ENCODE measurements at regions not wholly inside any gene's neighbourhood (a gene's known extent, or its start where the extent isn't known, plus 50 kb on each side); places are given as distances from the start of the nearest gene placed in this dataset.

GRCh38 chr11:44466531-44467205, 98.8 kb upstream of the CD82 start:
- no peak overlapping the region for H3K27ac ChIP-seq (ENCODE audit: low read length)
- in situ Hi-C loops (cut with HindIII; ENCODE audit: low pct_unique_long_range_greater_than_20kb, low sequenced_read_pairs), result no loop called here
- peaks cover 3% of the 10 kb centered on the region; the same call in 1 of the 2 replicates for H3K27me3 ChIP-seq (ENCODE audit: control insufficient read depth, insufficient read depth, low read length)
- H3K4me1 ChIP-seq (ENCODE audit: control insufficient read depth, insufficient read depth, low read length), result no peaks in the 10 kb centered on the region
- H3K9me3 ChIP-seq (ENCODE audit: control insufficient read depth, insufficient read depth, low read depth, low read length), result no peaks in the 10 kb centered on the region
- H3K36me3 ChIP-seq (ENCODE audit: control insufficient read depth, insufficient read depth, low read length), result no peaks in the 10 kb centered on the region
- intact Hi-C loops (cut with micrococcal nuclease; ENCODE audit: unreplicated experiment), result no loop called here
- no peak for ATAC-seq
- no peak overlapping the region for H3K4me3 ChIP-seq (ENCODE audit: low read depth in 2 of 2, low read length in 2 of 2)
- TF ChIP-seq, protein P1, sequence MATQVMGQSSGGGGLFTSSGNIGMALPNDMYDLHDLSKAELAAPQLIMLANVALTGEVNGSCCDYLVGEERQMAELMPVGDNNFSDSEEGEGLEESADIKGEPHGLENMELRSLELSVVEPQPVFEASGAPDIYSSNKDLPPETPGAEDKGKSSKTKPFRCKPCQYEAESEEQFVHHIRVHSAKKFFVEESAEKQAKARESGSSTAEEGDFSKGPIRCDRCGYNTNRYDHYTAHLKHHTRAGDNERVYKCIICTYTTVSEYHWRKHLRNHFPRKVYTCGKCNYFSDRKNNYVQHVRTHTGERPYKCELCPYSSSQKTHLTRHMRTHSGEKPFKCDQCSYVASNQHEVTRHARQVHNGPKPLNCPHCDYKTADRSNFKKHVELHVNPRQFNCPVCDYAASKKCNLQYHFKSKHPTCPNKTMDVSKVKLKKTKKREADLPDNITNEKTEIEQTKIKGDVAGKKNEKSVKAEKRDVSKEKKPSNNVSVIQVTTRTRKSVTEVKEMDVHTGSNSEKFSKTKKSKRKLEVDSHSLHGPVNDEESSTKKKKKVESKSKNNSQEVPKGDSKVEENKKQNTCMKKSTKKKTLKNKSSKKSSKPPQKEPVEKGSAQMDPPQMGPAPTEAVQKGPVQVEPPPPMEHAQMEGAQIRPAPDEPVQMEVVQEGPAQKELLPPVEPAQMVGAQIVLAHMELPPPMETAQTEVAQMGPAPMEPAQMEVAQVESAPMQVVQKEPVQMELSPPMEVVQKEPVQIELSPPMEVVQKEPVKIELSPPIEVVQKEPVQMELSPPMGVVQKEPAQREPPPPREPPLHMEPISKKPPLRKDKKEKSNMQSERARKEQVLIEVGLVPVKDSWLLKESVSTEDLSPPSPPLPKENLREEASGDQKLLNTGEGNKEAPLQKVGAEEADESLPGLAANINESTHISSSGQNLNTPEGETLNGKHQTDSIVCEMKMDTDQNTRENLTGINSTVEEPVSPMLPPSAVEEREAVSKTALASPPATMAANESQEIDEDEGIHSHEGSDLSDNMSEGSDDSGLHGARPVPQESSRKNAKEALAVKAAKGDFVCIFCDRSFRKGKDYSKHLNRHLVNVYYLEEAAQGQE (IDR thresholded peaks at IDR 0.05; ENCODE audit: insufficient read depth in 1 of 2, low read depth in 2 of 2, low read length in 1 of 2), result no peak
- no peak for DNase-seq (ENCODE audit: low read depth, low spot score)
- ChIA-PET POLR2A (no interaction called here), CTCF (no interaction called here)
- no TSS peak for BruUV-seq (replicated peaks)

DNA sequence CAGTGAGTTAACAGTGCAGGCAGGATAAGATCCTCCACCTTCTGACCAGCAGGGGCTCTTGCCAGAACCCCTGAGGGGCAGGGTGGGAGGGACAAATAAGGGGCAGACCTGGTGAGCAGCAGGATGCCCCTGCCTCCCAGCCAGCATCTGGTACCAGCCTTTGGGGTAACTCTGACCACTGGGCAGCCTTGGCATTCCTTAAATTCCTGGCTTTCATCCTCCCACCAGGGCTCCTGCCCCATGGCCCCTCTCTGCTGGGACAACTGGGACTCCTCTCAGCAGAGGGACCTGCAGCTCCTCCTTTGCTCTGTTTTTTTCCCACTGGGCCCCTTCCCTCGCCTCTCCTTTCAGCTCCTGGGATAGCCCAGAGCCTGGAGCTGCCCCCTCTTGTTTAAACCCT, 98.0 kb upstream of the CD82 start:
- BruUV-seq (replicated peaks), result no TSS peak
- POLR2A ChIA-PET, result no interaction called here

More for the DNA sequence above, 98.0 kb upstream of the CD82 start:
- no peaks in the 10 kb centered on the region for H3K4me1 ChIP-seq (ENCODE audit: control insufficient read depth, insufficient read depth, low read length)
- H3K9me3 ChIP-seq (ENCODE audit: control insufficient read depth, insufficient read depth, low read depth, low read length), result no peaks in the 10 kb centered on the region
- no peaks in the 10 kb centered on the region for H3K36me3 ChIP-seq (ENCODE audit: control insufficient read depth, insufficient read depth, low read length)
- ATAC-seq, result no peak
- CTCF ChIA-PET, result no interaction called here
- DNase-seq (ENCODE audit: low read depth, low spot score), result no peak
- no peak overlapping the region for H3K27ac ChIP-seq (ENCODE audit: low read length)
- no peak overlapping the region for H3K4me3 ChIP-seq (ENCODE audit: low read depth in 2 of 2, low read length in 2 of 2)
- intact Hi-C loops (cut with micrococcal nuclease; ENCODE audit: unreplicated experiment), result no loop called here
- in situ Hi-C loops (cut with HindIII; ENCODE audit: low pct_unique_long_range_greater_than_20kb, low sequenced_read_pairs), result no loop called here
- TF ChIP-seq TCF7L2 (IDR thresholded peaks at IDR 0.05; ENCODE audit: low read depth, low read length), result no peak
- TF ChIP-seq, protein P1 (IDR thresholded peaks at IDR 0.05; ENCODE audit: insufficient read depth in 1 of 2, low read depth in 2 of 2, low read length in 1 of 2), result no peak
- TF ChIP-seq POLR2AphosphoS5 (IDR thresholded peaks at IDR 0.05; ENCODE audit: low read depth, low read length), result no peak
- no peak for TF ChIP-seq SIN3A (IDR thresholded peaks at IDR 0.05; ENCODE audit: borderline replicate concordance, insufficient read depth, low read depth, low read length)
- H3K27me3 ChIP-seq (ENCODE audit: control insufficient read depth, insufficient read depth, low read length), result peaks cover 3% of the 10 kb centered on the region; the same call in 1 of the 2 replicates

All from Panc1 (cell line).